ENCODE measurements at regions not wholly inside any gene's neighbourhood (a gene's known extent, or its start where the extent isn't known, plus 50 kb on each side); places are given as distances from the start of the nearest gene placed in this dataset.
"Not testable (repeated sequence)": the region's sequence is repeated elsewhere in the genome, so short reads cannot be mapped to it uniquely, and the experiment has no call there.

GRCh38 chr15:96051598-96051997 lies 278.9 kb upstream of the NR2F2 start:
- in situ Hi-C loops (cut with HindIII; ENCODE audit: low pct_ligation_motif_present, low pct_unique_long_range_greater_than_20kb, low sequenced_read_pairs), result no loop called here
- DNase-seq, result no peak

GRCh38 chr15:96052154-96052553 lies 278.3 kb upstream of the NR2F2 start:
- in situ Hi-C loops (cut with HindIII; ENCODE audit: low pct_ligation_motif_present, low pct_unique_long_range_greater_than_20kb, low sequenced_read_pairs), result no loop called here
- DNase-seq, result no peak

GRCh38 chr15:96052572-96053030 lies 277.9 kb upstream of the NR2F2 start:
- in situ Hi-C loops (cut with HindIII; ENCODE audit: low pct_ligation_motif_present, low pct_unique_long_range_greater_than_20kb, low sequenced_read_pairs), result no loop called here
- no peak for DNase-seq

- no peak for DNase-seq
- in situ Hi-C loops (cut with HindIII; ENCODE audit: low pct_ligation_motif_present, low pct_unique_long_range_greater_than_20kb, low sequenced_read_pairs), result no loop called here
Measured at GRCh38 chr15:96053031-96053780, 277.3 kb upstream of the NR2F2 start.

- no peak for DNase-seq
- in situ Hi-C loops (cut with HindIII; ENCODE audit: low pct_ligation_motif_present, low pct_unique_long_range_greater_than_20kb, low sequenced_read_pairs), result no loop called here
Measured at GRCh38 chr15:96053781-96054428, 276.6 kb upstream of the NR2F2 start.

GRCh38 chr15:96054621-96055020 lies 275.9 kb upstream of the NR2F2 start:
- in situ Hi-C loops (cut with HindIII; ENCODE audit: low pct_ligation_motif_present, low pct_unique_long_range_greater_than_20kb, low sequenced_read_pairs), result no loop called here
- no peak for DNase-seq

GRCh38 chr15:96058103-96058851 lies 272.2 kb upstream of the NR2F2 start:
- in situ Hi-C loops (cut with HindIII; ENCODE audit: low pct_ligation_motif_present, low pct_unique_long_range_greater_than_20kb, low sequenced_read_pairs), result no loop called here
- DNase-seq, result no peak

- DNase-seq; in situ Hi-C loops (cut with HindIII; ENCODE audit: low pct_ligation_motif_present, low pct_unique_long_range_greater_than_20kb, low sequenced_read_pairs): not testable (repeated sequence)
Measured at GRCh38 chr15:96058852-96059103, 271.7 kb upstream of the NR2F2 start.

- in situ Hi-C loops (cut with HindIII; ENCODE audit: low pct_ligation_motif_present, low pct_unique_long_range_greater_than_20kb, low sequenced_read_pairs), result not testable (repeated sequence)
Measured at GRCh38 chr15:96060591-96060990, 269.9 kb upstream of the NR2F2 start.

GRCh38 chr15:96064351-96064756 lies 266.1 kb upstream of the NR2F2 start:
- in situ Hi-C loops (cut with HindIII; ENCODE audit: low pct_ligation_motif_present, low pct_unique_long_range_greater_than_20kb, low sequenced_read_pairs), result no loop called here
- DNase-seq, result no peak

More at GRCh38 chr15:96060591-96060990, 269.9 kb upstream of the NR2F2 start:
- not testable (repeated sequence) for DNase-seq

GRCh38 chr15:96066126-96066525 lies 264.4 kb upstream of the NR2F2 start:
- no peak for DNase-seq
- in situ Hi-C loops (cut with HindIII; ENCODE audit: low pct_ligation_motif_present, low pct_unique_long_range_greater_than_20kb, low sequenced_read_pairs), result no loop called here

GRCh38 chr15:96066852-96067495 lies 263.5 kb upstream of the NR2F2 start:
- in situ Hi-C loops (cut with HindIII; ENCODE audit: low pct_ligation_motif_present, low pct_unique_long_range_greater_than_20kb, low sequenced_read_pairs), result no loop called here
- no peak for DNase-seq

GRCh38 chr15:96067677-96068076 lies 262.8 kb upstream of the NR2F2 start:
- in situ Hi-C loops (cut with HindIII; ENCODE audit: low pct_ligation_motif_present, low pct_unique_long_range_greater_than_20kb, low sequenced_read_pairs), result no loop called here
- no peak for DNase-seq

GRCh38 chr15:96068897-96069296 lies 261.6 kb upstream of the NR2F2 start:
- no peak for DNase-seq
- in situ Hi-C loops (cut with HindIII; ENCODE audit: low pct_ligation_motif_present, low pct_unique_long_range_greater_than_20kb, low sequenced_read_pairs), result no loop called here

GRCh38 chr15:96070636-96071035 lies 259.9 kb upstream of the NR2F2 start:
- DNase-seq, result no peak
- in situ Hi-C loops (cut with HindIII; ENCODE audit: low pct_ligation_motif_present, low pct_unique_long_range_greater_than_20kb, low sequenced_read_pairs), result no loop called here

GRCh38 chr15:96072821-96073220 lies 257.7 kb upstream of the NR2F2 start:
- DNase-seq, result no peak
- in situ Hi-C loops (cut with HindIII; ENCODE audit: low pct_ligation_motif_present, low pct_unique_long_range_greater_than_20kb, low sequenced_read_pairs), result no loop called here

- no peak for DNase-seq
- in situ Hi-C loops (cut with HindIII; ENCODE audit: low pct_ligation_motif_present, low pct_unique_long_range_greater_than_20kb, low sequenced_read_pairs), result no loop called here
Measured at GRCh38 chr15:96073908-96074307, 256.6 kb upstream of the NR2F2 start.

- in situ Hi-C loops (cut with HindIII; ENCODE audit: low pct_ligation_motif_present, low pct_unique_long_range_greater_than_20kb, low sequenced_read_pairs), result no loop called here
Measured at GRCh38 chr15:96075895-96076294, 254.6 kb upstream of the NR2F2 start.

GRCh38 chr15:96076350-96076749 lies 254.2 kb upstream of the NR2F2 start:
- DNase-seq, result no peak
- in situ Hi-C loops (cut with HindIII; ENCODE audit: low pct_ligation_motif_present, low pct_unique_long_range_greater_than_20kb, low sequenced_read_pairs), result no loop called here

More at GRCh38 chr15:96075895-96076294, 254.6 kb upstream of the NR2F2 start:
- no peak for DNase-seq

Data from ACHN (cell line).